Activated CD8-positive, alpha-beta memory T cell treated with anti-CD3 and anti-CD28 coated beads, Interleukin-2, amount 50 U/mL, for 24 hours (primary cell): ENCODE measurements at regions not wholly inside any gene's neighbourhood (a gene's known extent, or its start where the extent isn't known, plus 50 kb on each side); places are given as distances from the start of the nearest gene placed in this dataset.

Experiments used
- DNase-seq: peaks from one replicate; pipeline ENCODE4 v3.0.0-alpha.2; 2020; ENCODE audit errors: extremely low read depth

GRCh38 chr11:104830508-104830907, 67.8 kb downstream of the CASP12 start:
- no peak for DNase-seq

GRCh38 chr11:104830080-104830479, 68.2 kb downstream of the CASP12 start:
- no peak for DNase-seq

- DNase-seq: no peak
Observed at GRCh38 chr11:104826772-104827171, 71.5 kb downstream of the CASP12 start.

GRCh38 chr11:104823657-104824056, 74.6 kb downstream of the CASP12 start:
- no peak for DNase-seq

GRCh38 chr11:104820431-104820830, 77.8 kb downstream of the CASP12 start:
- DNase-seq: no peak

GRCh38 chr11:104819603-104820002, 78.7 kb downstream of the CASP12 start:
- no peak for DNase-seq

GRCh38 chr11:104819107-104819506, 79.2 kb downstream of the CASP12 start:
- DNase-seq: no peak

- DNase-seq: no peak
Observed at GRCh38 chr11:104817973-104818372, 80.3 kb downstream of the CASP12 start.

GRCh38 chr11:104813532-104813931, 84.7 kb downstream of the CASP12 start:
- no peak for DNase-seq

GRCh38 chr11:104812103-104812788, 86.0 kb downstream of the CASP12 start:
- DNase-seq: no peak

GRCh38 chr11:104803776-104804175, 94.5 kb downstream of the CASP12 start:
- DNase-seq: no peak

GRCh38 chr11:104799251-104799650, 99.0 kb downstream of the CASP12 start:
- no peak for DNase-seq

GRCh38 chr11:104798789-104799188, 99.5 kb downstream of the CASP12 start:
- DNase-seq: no peak

GRCh38 chr11:104796301-104796700, 102.0 kb downstream of the CASP12 start:
- DNase-seq: no peak

GRCh38 chr11:104795501-104796213, 102.6 kb downstream of the CASP12 start:
- no peak for DNase-seq

GRCh38 chr11:104792861-104793260, 105.4 kb downstream of the CASP12 start:
- DNase-seq: no peak

- DNase-seq: no peak
Observed at GRCh38 chr11:104791896-104792295, 106.4 kb downstream of the CASP12 start.

GRCh38 chr11:104784684-104785460, 113.4 kb downstream of the CASP12 start:
- no peak for DNase-seq

- no peak for DNase-seq
Observed at GRCh38 chr11:104783241-104783640, 115.0 kb downstream of the CASP12 start.

GRCh38 chr11:104782377-104782754, 115.9 kb downstream of the CASP12 start:
- no peak for DNase-seq

- no peak for DNase-seq
Observed at GRCh38 chr11:104781719-104782376, 116.4 kb downstream of the CASP12 start.

GRCh38 chr11:104781037-104781436, 117.2 kb downstream of the CASP12 start:
- DNase-seq: no peak
